ENCODE measurements at regions not wholly inside any gene's neighbourhood (a gene's known extent, or its start where the extent isn't known, plus 50 kb on each side); places are given as distances from the start of the nearest gene placed in this dataset.

- Histone ChIP-seq H3K9me3 (ENCODE audit: low read depth) (no peaks in the 10 kb centered on the region), H3K4me3 (no peak overlapping the region), H3K27me3 (no peaks in the 10 kb centered on the region), H3K4me1 (ENCODE audit: low read depth) (peaks cover 9% of the 10 kb centered on the region), H3K27ac (no peak overlapping the region), H3K36me3 (no peaks in the 10 kb centered on the region)
- TF ChIP-seq CTCF (IDR thresholded peaks at IDR 0.05; ENCODE audit: low read depth, low read length), result no peak
- peak in 1 of 2 donors; percentile 78 for DNase-seq (ENCODE audit: low read depth in 1 of 2, low spot score in 1 of 2)
Measured at GRCh38 chr14:65211341-65211987, 109.1 kb upstream of the MAX start.

DNA sequence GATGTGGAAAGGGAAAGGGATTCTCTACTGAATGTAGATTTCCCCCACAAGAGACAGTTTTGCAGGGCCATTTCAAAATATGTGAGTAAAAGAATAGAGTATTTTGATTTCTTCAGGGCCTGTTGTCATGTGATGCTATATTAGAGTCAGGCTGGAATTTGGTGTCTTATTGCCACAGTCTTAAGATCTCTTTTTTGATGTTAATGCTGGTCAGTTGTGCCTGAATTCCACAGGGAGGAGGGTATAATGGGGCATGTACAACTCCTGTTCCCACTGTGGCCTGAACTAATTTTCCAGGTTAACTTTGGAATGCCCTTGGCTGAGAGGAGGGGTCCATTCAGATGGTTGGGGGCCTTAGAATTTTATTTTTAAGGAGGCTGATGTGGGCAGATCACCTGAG, 111.0 kb upstream of the MAX start:
- H3K27ac ChIP-seq, result no peak overlapping the region
- peaks cover 9% of the 10 kb centered on the region for H3K4me1 ChIP-seq (ENCODE audit: low read depth)
- no peak for DNase-seq (ENCODE audit: low read depth in 1 of 2, low spot score in 1 of 2)
- H3K4me3 ChIP-seq, result no peak overlapping the region
- no peak for TF ChIP-seq CTCF (IDR thresholded peaks at IDR 0.05; ENCODE audit: low read depth, low read length)
- H3K9me3 ChIP-seq (ENCODE audit: low read depth), result no peaks in the 10 kb centered on the region
- no peaks in the 10 kb centered on the region for H3K36me3 ChIP-seq
- H3K27me3 ChIP-seq, result no peaks in the 10 kb centered on the region

- Histone ChIP-seq H3K27ac (no peak overlapping the region), H3K9me3 (ENCODE audit: low read depth) (no peaks in the 10 kb centered on the region), H3K4me1 (ENCODE audit: low read depth) (peaks cover 9% of the 10 kb centered on the region), H3K36me3 (no peaks in the 10 kb centered on the region), H3K27me3 (no peaks in the 10 kb centered on the region), H3K4me3 (no peak overlapping the region)
- TF ChIP-seq CTCF (IDR thresholded peaks at IDR 0.05; ENCODE audit: low read depth, low read length), result no peak
- DNase-seq (ENCODE audit: low read depth in 1 of 2, low spot score in 1 of 2), result peak; percentile 61 to 78
Measured at GRCh38 chr14:65214741-65215140, 112.4 kb upstream of the MAX start.

DNA sequence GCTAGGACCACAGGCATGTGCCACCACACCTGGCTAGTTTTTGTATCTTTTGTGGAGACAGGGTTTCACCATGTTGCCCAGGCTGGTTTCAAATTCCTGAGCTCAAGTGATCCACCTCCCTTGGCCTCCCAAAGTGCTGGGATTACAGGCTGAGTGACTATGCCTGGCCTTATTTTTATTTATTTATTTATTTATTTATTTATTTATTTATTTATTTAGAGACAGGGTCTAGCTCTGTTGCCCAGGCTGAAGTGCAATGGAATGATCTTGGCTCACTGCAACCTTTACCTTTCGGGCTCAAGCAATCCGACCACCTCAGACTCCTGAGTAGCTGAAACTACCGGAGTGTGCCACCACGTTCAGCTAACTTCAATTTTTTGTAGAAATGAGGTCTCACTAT, 117.0 kb upstream of the MAX start:
- no peak for DNase-seq (ENCODE audit: low read depth in 1 of 2, low spot score in 1 of 2)
- Histone ChIP-seq H3K36me3 (no peaks in the 10 kb centered on the region), H3K27ac (no peak overlapping the region), H3K9me3 (ENCODE audit: low read depth) (no peaks in the 10 kb centered on the region), H3K4me1 (ENCODE audit: low read depth) (peaks cover 8% of the 10 kb centered on the region), H3K27me3 (no peaks in the 10 kb centered on the region), H3K4me3 (no peak overlapping the region)
- no peak for TF ChIP-seq CTCF (IDR thresholded peaks at IDR 0.05; ENCODE audit: low read depth, low read length)

DNA sequence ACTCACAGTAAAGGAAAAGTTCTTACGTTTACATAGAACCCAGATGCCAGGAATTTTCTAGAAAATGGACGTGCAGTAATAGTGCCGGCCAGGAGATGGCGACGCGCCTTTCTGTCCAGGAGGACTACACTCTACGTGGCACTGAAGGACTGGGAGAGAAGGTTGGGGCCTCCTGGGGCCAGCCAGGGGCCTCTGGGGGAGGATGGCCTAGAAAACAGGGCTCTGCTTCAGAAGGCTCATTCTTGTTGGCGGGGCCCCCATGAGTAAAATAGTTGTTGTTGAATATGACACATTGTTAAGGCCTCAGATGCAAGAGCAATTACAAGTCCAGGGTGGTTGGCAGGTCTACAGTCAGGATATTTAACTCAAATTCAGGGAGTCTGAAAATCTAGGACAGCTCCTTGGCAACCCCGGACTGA, 120.1 kb upstream of the MAX start:
- DNase-seq (ENCODE audit: low read depth in 1 of 2, low spot score in 1 of 2), result peak; percentile 58 to 87
- Histone ChIP-seq H3K36me3 (no peaks in the 10 kb centered on the region), H3K4me3 (no peak overlapping the region), H3K4me1 (ENCODE audit: low read depth) (peaks cover 4% of the 10 kb centered on the region), H3K27ac (no peak overlapping the region), H3K27me3 (no peaks in the 10 kb centered on the region), H3K9me3 (ENCODE audit: low read depth) (no peaks in the 10 kb centered on the region)
- TF ChIP-seq CTCF (IDR thresholded peaks at IDR 0.05; ENCODE audit: low read depth, low read length), result peak; percentile 94

Measured in cardiac muscle cell (in vitro differentiated cells and primary cell).